Esophagus mucosa (tissue), 1 donor: ENCODE measurements at regions not wholly inside any gene's neighbourhood (a gene's known extent, or its start where the extent isn't known, plus 50 kb on each side); places are given as distances from the start of the nearest gene placed in this dataset.
"Not testable (repeated sequence)": the region's sequence is repeated elsewhere in the genome, so short reads cannot be mapped to it uniquely, and the experiment has no call there.

Experiments used
- ATAC-seq: fragments of 200-7000 bp; cut with Tn5 transposase; one replicate; pipeline ENCODE4 v1.9.1; 2020
- donor health status: DM: yes; HTN: yes; CAD: no.

DNA sequence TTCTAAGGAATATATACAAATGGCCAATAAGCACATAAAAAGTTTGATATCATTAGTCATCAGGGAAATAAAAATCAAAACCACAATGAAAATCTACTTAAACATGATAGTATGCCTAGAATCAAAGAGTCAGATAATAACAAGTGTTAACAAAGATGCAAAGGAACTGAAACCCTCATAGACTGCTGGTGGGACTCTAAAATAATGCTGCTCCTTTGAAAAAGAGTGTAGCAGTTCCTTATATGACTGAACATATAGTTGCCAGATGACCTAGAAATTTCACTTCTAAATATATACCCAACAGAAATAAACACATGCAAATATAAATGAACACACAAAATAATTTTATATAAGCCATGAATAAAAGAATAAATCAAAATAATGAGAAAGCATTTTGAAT, 205.1 kb upstream of the CTSO start:
- ATAC-seq = no peak

- ATAC-seq = no peak
Measured at GRCh38 chr4:156154978-156155377, 201.3 kb upstream of the CTSO start.

- ATAC-seq = no peak
Measured at GRCh38 chr4:156146571-156146970, 192.9 kb upstream of the CTSO start.

GRCh38 chr4:156144961-156145360, 191.3 kb upstream of the CTSO start:
- no peak for ATAC-seq

DNA sequence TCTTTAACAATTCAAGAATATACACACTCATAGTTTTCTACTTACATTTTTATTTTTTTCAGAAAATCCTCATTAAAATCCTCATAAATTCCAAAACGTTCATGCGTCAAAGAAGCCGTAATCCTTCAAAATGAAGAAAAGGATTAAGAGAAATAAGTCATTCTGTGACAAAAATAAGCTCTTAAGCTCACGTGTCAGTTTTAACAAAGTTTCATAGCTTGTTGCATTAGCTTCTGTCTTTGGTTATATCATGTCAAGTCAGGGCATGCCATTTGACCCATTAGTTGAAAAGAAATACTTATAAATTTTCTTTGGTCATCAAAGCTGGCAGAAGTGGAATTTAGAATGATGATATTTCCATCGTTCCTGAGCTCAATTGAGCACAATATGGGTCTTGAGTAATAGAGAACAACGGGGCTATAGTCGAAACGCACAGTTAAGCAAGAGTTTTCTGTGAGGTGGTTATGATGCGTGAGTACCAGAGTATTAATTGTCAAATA, 185.2 kb upstream of the CTSO start:
- no peak for ATAC-seq

GRCh38 chr4:156137679-156138473, 184.2 kb upstream of the CTSO start:
- no peak for ATAC-seq

GRCh38 chr4:156132196-156132595, 178.5 kb upstream of the CTSO start:
- ATAC-seq = no peak

DNA sequence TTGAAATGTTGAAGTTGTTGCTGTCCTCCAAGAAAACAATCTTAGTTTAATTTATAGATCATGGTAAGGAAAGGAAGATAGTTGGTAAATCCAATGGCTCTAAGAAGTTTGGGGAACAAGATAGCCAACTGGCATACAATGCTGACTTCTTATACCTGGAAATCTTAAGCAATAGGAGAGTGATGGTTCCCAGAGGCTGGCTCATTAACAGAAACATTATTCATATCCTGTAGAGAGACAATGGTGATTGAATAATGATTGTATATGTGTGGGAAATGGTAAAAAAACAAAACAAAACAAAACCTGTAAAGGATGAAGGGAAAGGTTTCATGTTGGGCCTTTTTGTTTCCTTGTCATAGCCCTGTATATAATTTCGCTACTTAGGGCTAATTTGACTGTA, 174.9 kb upstream of the CTSO start:
- no peak for ATAC-seq

- no peak for ATAC-seq
Measured at GRCh38 chr4:156118507-156119220, 165.0 kb upstream of the CTSO start.

DNA sequence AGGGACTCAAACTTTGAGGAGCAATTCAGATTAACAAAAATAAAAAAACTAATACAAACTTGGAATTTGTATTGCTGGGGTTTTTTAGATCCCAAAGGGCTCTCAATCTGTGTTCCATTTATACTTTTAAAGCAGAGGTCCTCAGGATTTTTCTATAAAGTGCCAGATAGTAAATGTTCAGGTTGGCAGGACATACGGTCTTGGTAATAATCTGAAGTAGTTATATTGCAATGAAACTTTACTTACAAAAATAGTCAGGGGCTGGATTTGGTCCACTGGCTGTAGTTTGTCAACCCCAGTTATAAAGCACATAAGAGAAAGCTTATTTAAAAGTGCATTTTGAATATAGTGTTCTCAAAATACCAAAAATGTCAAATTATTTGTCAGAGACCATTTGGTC, 164.1 kb upstream of the CTSO start:
- no peak for ATAC-seq

DNA sequence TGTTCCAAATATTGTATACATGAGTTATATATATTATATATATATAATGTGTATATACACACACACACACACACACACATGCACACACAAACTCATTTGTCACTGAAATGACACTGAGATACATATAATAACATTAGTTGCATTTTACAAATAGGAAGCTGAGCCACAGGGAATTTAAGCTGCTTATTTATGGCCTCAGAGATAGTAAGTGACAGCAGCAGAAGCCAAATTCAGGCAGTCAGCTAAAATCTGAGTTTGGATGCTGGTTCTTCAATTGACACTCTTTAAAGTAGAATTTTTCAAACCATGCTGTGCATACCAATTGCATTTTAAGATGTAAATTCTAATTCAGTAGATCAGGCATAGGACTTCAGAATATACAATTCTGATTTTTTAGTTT, 163.3 kb upstream of the CTSO start:
- ATAC-seq = no peak

DNA sequence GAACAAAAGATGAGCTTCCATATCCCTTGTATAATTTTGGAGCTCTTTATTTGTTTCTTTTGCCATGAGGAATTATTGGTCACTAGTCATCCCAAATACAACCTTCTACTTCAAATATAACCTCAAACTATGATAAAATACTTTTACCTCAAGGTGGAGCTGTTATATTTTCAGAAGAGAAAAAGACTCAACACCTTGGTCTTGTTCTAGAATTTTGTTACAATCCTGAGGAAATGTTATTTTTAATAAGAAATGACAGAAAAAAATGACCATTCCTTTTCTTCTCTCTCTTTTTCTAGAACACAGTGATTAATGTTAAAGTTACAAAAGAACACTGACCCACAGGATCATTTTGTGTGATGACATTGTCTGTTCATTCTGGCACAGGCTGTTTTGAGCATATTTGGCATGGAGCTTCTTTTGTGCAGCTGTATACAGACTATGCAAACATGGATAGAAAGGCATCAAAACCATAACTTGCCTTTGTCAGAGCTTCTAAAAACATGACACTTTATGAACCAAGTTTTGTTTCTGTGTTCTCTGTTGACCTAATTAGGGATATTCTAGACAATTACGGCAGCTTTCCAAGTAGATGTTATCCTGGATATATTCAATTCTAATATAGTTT, 159.6 kb upstream of the CTSO start:
- ATAC-seq = no peak

GRCh38 chr4:156111686-156112085, 158.0 kb upstream of the CTSO start:
- no peak for ATAC-seq

DNA sequence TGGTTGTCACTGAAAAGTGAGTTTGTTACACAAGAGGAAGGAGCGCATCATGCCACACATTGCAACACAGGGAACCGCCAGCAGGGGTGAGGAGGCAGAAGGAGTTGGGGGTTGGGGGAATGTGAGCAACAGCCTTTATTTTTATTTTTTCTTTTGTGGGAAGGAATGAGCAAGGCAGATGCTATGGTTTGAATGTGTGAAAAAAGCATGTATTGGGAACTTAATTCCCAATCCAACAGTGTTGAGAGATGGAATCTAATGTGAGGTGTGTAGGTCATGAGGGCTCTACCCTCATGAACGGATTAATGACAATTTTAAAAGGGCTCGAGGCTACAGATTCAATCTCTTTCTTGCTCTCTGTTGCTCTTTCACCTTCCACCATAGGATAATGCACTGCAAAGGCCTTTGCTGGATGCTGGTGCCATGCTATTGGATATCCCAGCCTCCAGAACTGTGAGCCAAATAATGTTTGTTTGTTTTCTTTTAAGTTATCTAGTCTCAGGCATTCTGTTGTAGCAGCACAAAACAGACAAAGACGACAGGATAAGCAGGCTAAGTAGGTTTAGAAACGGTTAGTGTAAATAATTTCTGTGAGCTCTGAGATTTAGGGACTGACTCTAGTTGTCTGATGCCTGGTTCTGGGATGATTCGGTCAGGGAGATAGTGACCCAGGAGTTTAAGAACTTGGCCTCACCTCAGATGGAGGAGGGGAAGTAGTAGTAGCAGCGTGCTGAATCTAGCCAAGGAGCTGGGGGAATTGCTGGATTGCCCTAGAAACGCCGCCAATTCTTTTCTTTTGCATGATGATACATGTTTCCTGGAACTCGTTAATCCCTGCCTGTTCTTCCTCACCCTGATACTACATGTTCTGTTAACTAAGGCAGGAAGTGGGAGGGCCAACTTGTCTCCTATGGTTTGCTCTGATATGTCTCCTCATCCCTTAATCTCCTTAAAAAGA, 156.6 kb upstream of the CTSO start:
- ATAC-seq = peak; percentile 67

DNA sequence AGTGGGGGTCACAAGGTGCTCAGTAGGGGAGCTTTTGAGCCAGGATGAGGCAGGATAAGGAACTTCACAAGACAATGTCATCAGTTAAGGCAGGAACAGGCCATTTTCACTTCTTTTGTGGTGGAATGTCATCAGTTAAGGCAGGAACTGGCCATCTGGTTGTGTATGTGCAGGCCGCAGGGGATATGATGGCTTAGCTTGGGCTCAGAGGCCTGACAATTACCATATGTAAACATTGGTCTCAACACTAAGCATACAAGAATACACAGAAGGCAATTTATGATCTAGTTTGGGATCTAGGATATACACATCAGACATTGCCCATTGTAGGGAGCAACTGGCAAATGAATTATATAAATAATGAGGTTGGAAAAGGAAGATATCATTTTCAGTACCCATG, 155.4 kb upstream of the CTSO start:
- not testable (repeated sequence) for ATAC-seq

GRCh38 chr4:156103311-156103710, 149.6 kb upstream of the CTSO start:
- ATAC-seq = no peak

DNA sequence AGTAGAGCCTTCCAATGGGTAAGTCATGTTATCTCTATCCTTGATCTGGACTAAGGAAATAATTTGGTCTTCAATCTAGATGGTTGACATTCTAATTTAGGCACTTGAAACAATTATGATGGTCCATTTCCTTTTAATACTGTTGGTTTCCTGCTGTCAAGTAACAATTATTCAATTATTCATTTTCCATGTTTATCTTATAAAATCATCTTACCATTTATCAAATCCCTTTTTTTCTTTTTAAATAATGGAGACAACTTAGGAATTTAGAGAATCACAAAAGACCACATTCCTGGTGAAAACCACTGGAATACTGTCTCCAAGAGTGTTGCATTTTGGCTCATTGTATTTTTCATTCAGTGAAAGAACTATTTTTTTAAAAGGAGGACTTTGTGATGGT, 148.7 kb upstream of the CTSO start:
- ATAC-seq = no peak

- no peak for ATAC-seq
Measured at GRCh38 chr4:156101571-156101970, 147.9 kb upstream of the CTSO start.

- ATAC-seq = no peak
Measured at GRCh38 chr4:156100651-156101050, 147.0 kb upstream of the CTSO start.

- no peak for ATAC-seq
Measured at GRCh38 chr4:156098805-156099204, 145.1 kb upstream of the CTSO start.

- no peak for ATAC-seq
Measured at GRCh38 chr4:156085100-156085499, 131.4 kb upstream of the CTSO start.

DNA sequence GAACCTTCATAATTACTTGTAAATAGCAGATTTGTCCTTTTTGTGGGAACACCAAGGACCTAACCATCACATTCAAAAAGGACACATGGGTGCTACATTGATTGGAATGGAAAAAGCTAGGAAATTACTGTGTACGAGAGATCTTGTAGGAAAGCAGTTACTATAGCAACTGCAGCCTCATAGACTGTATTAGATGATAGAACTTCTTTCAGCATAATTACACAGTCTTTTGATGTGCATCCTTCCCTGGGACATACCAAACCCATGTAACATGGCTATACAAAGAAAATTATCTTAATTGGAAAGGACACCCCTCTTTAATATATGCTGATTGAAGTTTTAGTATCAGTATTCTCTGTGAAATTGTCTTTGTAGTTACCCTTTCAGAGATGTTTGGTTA, 130.7 kb upstream of the CTSO start:
- no peak for ATAC-seq
